Urothelium cell line (cell line): ENCODE measurements at regions not wholly inside any gene's neighbourhood (a gene's known extent, or its start where the extent isn't known, plus 50 kb on each side); places are given as distances from the start of the nearest gene placed in this dataset.
"Not testable (repeated sequence)": the region's sequence is repeated elsewhere in the genome, so short reads cannot be mapped to it uniquely, and the experiment has no call there.

Experiments
- DNase-seq: peaks from one replicate; pipeline ENCODE4 v3.0.0; 2011; ENCODE audit warnings: low spot score, mixed read lengths
- FAIRE-seq: peaks from 2 replicates; lab custom pipeline; 2011; peaks lifted over from hg19 to GRCh38; lab: Jason Lieb, UNC

GRCh38 chr12:20006871-20007730 is 361.2 kb upstream of the PDE3A start:
- FAIRE-seq = no peak

GRCh38 chr12:20009965-20010364 is 358.4 kb upstream of the PDE3A start:
- DNase-seq, FAIRE-seq: not testable (repeated sequence)

More at GRCh38 chr12:20006871-20007730, 361.2 kb upstream of the PDE3A start:
- DNase-seq = no peak

GRCh38 chr12:20011200-20011599 is 357.1 kb upstream of the PDE3A start:
- FAIRE-seq = no peak
- no peak for DNase-seq

- no peak for FAIRE-seq
These were observed 350.5 kb upstream of the PDE3A start for GRCh38 chr12:20017802-20018201.

GRCh38 chr12:20018406-20018805 is 349.9 kb upstream of the PDE3A start:
- FAIRE-seq = no peak

More at GRCh38 chr12:20017802-20018201, 350.5 kb upstream of the PDE3A start:
- no peak for DNase-seq

GRCh38 chr12:20024194-20024593 is 344.1 kb upstream of the PDE3A start:
- FAIRE-seq (no peak), DNase-seq (no peak)

More at GRCh38 chr12:20018406-20018805, 349.9 kb upstream of the PDE3A start:
- DNase-seq = no peak

- FAIRE-seq = no peak
- no peak for DNase-seq
These were observed 340.3 kb upstream of the PDE3A start for GRCh38 chr12:20028033-20028432.

- DNase-seq (no peak), FAIRE-seq (no peak)
These were observed 337.5 kb upstream of the PDE3A start for GRCh38 chr12:20030826-20031225.

GRCh38 chr12:20039562-20039961 is 328.8 kb upstream of the PDE3A start:
- FAIRE-seq = no peak

GRCh38 chr12:20040184-20040583 is 328.2 kb upstream of the PDE3A start:
- FAIRE-seq (no peak), DNase-seq (no peak)

More at GRCh38 chr12:20039562-20039961, 328.8 kb upstream of the PDE3A start:
- no peak for DNase-seq

GRCh38 chr12:20040831-20041230 is 327.5 kb upstream of the PDE3A start:
- FAIRE-seq (no peak), DNase-seq (no peak)

GRCh38 chr12:20044351-20044750 is 324.0 kb upstream of the PDE3A start:
- DNase-seq = no peak
- no peak for FAIRE-seq

GRCh38 chr12:20044846-20045245 is 323.5 kb upstream of the PDE3A start:
- DNase-seq (no peak), FAIRE-seq (no peak)

GRCh38 chr12:20047901-20048300 is 320.4 kb upstream of the PDE3A start:
- FAIRE-seq = no peak
- DNase-seq = no peak

- no peak for FAIRE-seq
These were observed 318.1 kb upstream of the PDE3A start for GRCh38 chr12:20050221-20050620.

GRCh38 chr12:20053782-20054181 is 314.6 kb upstream of the PDE3A start:
- DNase-seq = no peak
- no peak for FAIRE-seq

More at GRCh38 chr12:20050221-20050620, 318.1 kb upstream of the PDE3A start:
- no peak for DNase-seq

- no peak for FAIRE-seq
- no peak for DNase-seq
These were observed 312.5 kb upstream of the PDE3A start for GRCh38 chr12:20055856-20056255.

GRCh38 chr12:20057398-20057797 is 310.9 kb upstream of the PDE3A start:
- FAIRE-seq (no peak), DNase-seq (no peak)

- FAIRE-seq = no peak
- DNase-seq = no peak
These were observed 305.2 kb upstream of the PDE3A start for GRCh38 chr12:20063116-20063515.

- DNase-seq = no peak
- FAIRE-seq = no peak
These were observed 290.7 kb upstream of the PDE3A start for GRCh38 chr12:20077618-20078017.

GRCh38 chr12:20089077-20089476 is 279.3 kb upstream of the PDE3A start:
- DNase-seq (no peak), FAIRE-seq (no peak)

GRCh38 chr12:20093190-20093810 is 275.0 kb upstream of the PDE3A start:
- not testable (repeated sequence) for FAIRE-seq, DNase-seq
